Karpas-422 (cell line): ENCODE measurements at regions not wholly inside any gene's neighbourhood (a gene's known extent, or its start where the extent isn't known, plus 50 kb on each side); places are given as distances from the start of the nearest gene placed in this dataset.

ENCODE experiments used
- DNase-seq: peaks from one replicate; pipeline ENCODE4 v3.0.0-alpha.2; 2015
- H2AFZ ChIP-seq: fragments of 200-600 bp; sonication (generic); 2 replicates; pipeline ENCODE4 v1.6.1; 2014; ENCODE audit warnings: antibody characterized with exemption, low read length, mixed read lengths
- H3K27ac ChIP-seq: fragments of 200-600 bp; sonication (generic); 2 replicates; pipeline ENCODE4 v1.5.1; 2014; ENCODE audit warnings: mild to moderate bottlenecking, low read length, moderate library complexity
- H3K27me3 ChIP-seq: fragments of 200-600 bp; sonication (generic); 2 replicates; pipeline ENCODE4 v1.6.1; 2014; ENCODE audit warnings: low read length, mixed read lengths
- H3K36me3 ChIP-seq: fragments of 200-600 bp; sonication (generic); 2 replicates; pipeline ENCODE4 v1.6.1; 2014; ENCODE audit warnings: low read length, mixed read lengths; ENCODE audit not compliant: insufficient read depth
- H3K4me1 ChIP-seq: fragments of 200-600 bp; sonication (generic); 2 replicates; pipeline ENCODE4 v1.6.1; 2014; ENCODE audit warnings: mild to moderate bottlenecking, low read length, mixed read lengths
- H3K4me2 ChIP-seq: fragments of 200-600 bp; sonication (generic); 2 replicates; pipeline ENCODE4 v1.6.1; 2014; ENCODE audit warnings: low read length, low read depth, mild to moderate bottlenecking; ENCODE audit not compliant: poor library complexity, severe bottlenecking
- H3K4me3 ChIP-seq: fragments of 200-600 bp; sonication (generic); 2 replicates; pipeline ENCODE4 v1.5.1; 2014; ENCODE audit warnings: mild to moderate bottlenecking, antibody characterized with exemption, low read length, mixed read lengths
- H3K79me2 ChIP-seq: fragments of 200-600 bp; sonication (generic); 2 replicates; pipeline ENCODE4 v1.6.1; 2014; ENCODE audit warnings: mild to moderate bottlenecking, low read length, mixed read lengths
- H3K9ac ChIP-seq: fragments of 200-600 bp; sonication (generic); 2 replicates; pipeline ENCODE4 v1.6.0; 2014; ENCODE audit warnings: low read length
- H3K9me2 ChIP-seq: fragments of 200-600 bp; sonication (generic), shearing (Covaris generic); replicated peaks from 2 replicates; pipeline ENCODE4 v1.6.0; 2014; ENCODE audit warnings: mild to moderate bottlenecking, low read length, moderate library complexity; ENCODE audit not compliant: insufficient read depth
- H3K9me3 ChIP-seq: fragments of 300-700, 200-600 bp; sonication (generic); 2 replicates; pipeline ENCODE4 v1.6.1; 2014; ENCODE audit warnings: low read length, mixed read lengths
- H4K20me1 ChIP-seq: fragments of 200-600 bp; sonication (generic); 2 replicates; pipeline ENCODE4 v1.6.1; 2014; ENCODE audit warnings: mild to moderate bottlenecking, antibody characterized with exemption, low read length, low read depth; ENCODE audit not compliant: insufficient read depth

GRCh38 chr9:27990524-27990923 is 417.2 kb upstream of the C9orf72 start:
- Histone ChIP-seq H3K9me3 (no peaks in the 10 kb centered on the region), H3K4me1 (no peaks in the 10 kb centered on the region), H2AFZ (no peak overlapping the region), H3K9me2 (no peaks in the 10 kb centered on the region; the same call in 1 of the 2 replicates), H3K9ac (no peak overlapping the region), H4K20me1 (no peaks in the 10 kb centered on the region), H3K79me2 (no peaks in the 10 kb centered on the region), H3K4me3 (no peak overlapping the region), H3K36me3 (no peaks in the 10 kb centered on the region), H3K4me2 (no peak overlapping the region), H3K27ac (no peak overlapping the region), H3K27me3 (no peaks in the 10 kb centered on the region)
- DNase-seq = no peak

- Histone ChIP-seq H3K4me3 (no peak overlapping the region), H3K36me3 (no peaks in the 10 kb centered on the region), H3K9ac (no peak overlapping the region), H3K27ac (no peak overlapping the region), H3K4me2 (no peak overlapping the region), H3K79me2 (no peaks in the 10 kb centered on the region), H3K9me3 (no peaks in the 10 kb centered on the region; the same call in 1 of the 2 replicates), H2AFZ (no peak overlapping the region), H3K4me1 (no peaks in the 10 kb centered on the region), H3K9me2 (no peaks in the 10 kb centered on the region; the same call in 1 of the 2 replicates), H3K27me3 (no peaks in the 10 kb centered on the region), H4K20me1 (no peaks in the 10 kb centered on the region)
- DNase-seq = no peak
Measured at GRCh38 chr9:27991221-27991620, 417.9 kb upstream of the C9orf72 start.

GRCh38 chr9:28001096-28001495 is 427.8 kb upstream of the C9orf72 start:
- no peaks in the 10 kb centered on the region for H4K20me1 ChIP-seq
- no peaks in the 10 kb centered on the region for H3K27me3 ChIP-seq
- H3K9me2 ChIP-seq = no peaks in the 10 kb centered on the region
- H3K4me2 ChIP-seq = no peak overlapping the region
- H3K4me1 ChIP-seq = no peaks in the 10 kb centered on the region
- H3K4me3 ChIP-seq = no peak overlapping the region
- H3K9ac ChIP-seq = no peak overlapping the region
- H3K79me2 ChIP-seq = no peaks in the 10 kb centered on the region
- no peaks in the 10 kb centered on the region for H3K36me3 ChIP-seq
- H2AFZ ChIP-seq = no peak overlapping the region
- peaks cover 3% of the 10 kb centered on the region; the same call in 1 of the 2 replicates for H3K9me3 ChIP-seq
- H3K27ac ChIP-seq = no peak overlapping the region
- DNase-seq = no peak

- Histone ChIP-seq H3K36me3 (no peaks in the 10 kb centered on the region), H3K27me3 (no peaks in the 10 kb centered on the region), H3K9me2 (no peaks in the 10 kb centered on the region), H3K4me2 (no peak overlapping the region), H3K9me3 (peaks cover 3% of the 10 kb centered on the region; the same call in 1 of the 2 replicates), H2AFZ (no peak overlapping the region), H4K20me1 (no peaks in the 10 kb centered on the region), H3K27ac (no peak overlapping the region), H3K4me3 (no peak overlapping the region), H3K79me2 (no peaks in the 10 kb centered on the region), H3K4me1 (no peaks in the 10 kb centered on the region), H3K9ac (no peak overlapping the region)
- DNase-seq = no peak
Measured at GRCh38 chr9:28004900-28005299, 431.6 kb upstream of the C9orf72 start.

GRCh38 chr9:28005779-28006178 is 432.5 kb upstream of the C9orf72 start:
- H3K9ac ChIP-seq = no peak overlapping the region
- no peaks in the 10 kb centered on the region for H4K20me1 ChIP-seq
- H3K9me3 ChIP-seq = peaks cover 3% of the 10 kb centered on the region; the same call in 1 of the 2 replicates
- H2AFZ ChIP-seq = no peak overlapping the region
- H3K4me2 ChIP-seq = no peak overlapping the region
- H3K79me2 ChIP-seq = no peaks in the 10 kb centered on the region
- no peaks in the 10 kb centered on the region for H3K4me1 ChIP-seq
- DNase-seq = no peak
- H3K27ac ChIP-seq = no peak overlapping the region
- no peaks in the 10 kb centered on the region for H3K36me3 ChIP-seq
- H3K4me3 ChIP-seq = no peak overlapping the region
- no peaks in the 10 kb centered on the region for H3K9me2 ChIP-seq
- no peaks in the 10 kb centered on the region for H3K27me3 ChIP-seq

GRCh38 chr9:28007097-28007817 is 434.0 kb upstream of the C9orf72 start:
- no peaks in the 10 kb centered on the region for H3K4me1 ChIP-seq
- H3K4me2 ChIP-seq = no peak overlapping the region
- H3K4me3 ChIP-seq = no peak overlapping the region
- no peak overlapping the region for H3K9ac ChIP-seq
- H3K27me3 ChIP-seq = no peaks in the 10 kb centered on the region
- H3K9me2 ChIP-seq = no peaks in the 10 kb centered on the region
- H3K36me3 ChIP-seq = no peaks in the 10 kb centered on the region
- peaks cover 3% of the 10 kb centered on the region; the same call in 1 of the 2 replicates for H3K9me3 ChIP-seq
- no peaks in the 10 kb centered on the region for H4K20me1 ChIP-seq
- no peak overlapping the region for H2AFZ ChIP-seq
- no peak for DNase-seq
- H3K27ac ChIP-seq = no peak overlapping the region
- no peaks in the 10 kb centered on the region for H3K79me2 ChIP-seq

- Histone ChIP-seq H3K4me1 (no peaks in the 10 kb centered on the region), H3K27me3 (0 out of 2 replicates have a peak, but pooled peaks cover 2% of the 10 kb centered on the region), H3K79me2 (no peaks in the 10 kb centered on the region), H3K36me3 (no peaks in the 10 kb centered on the region), H3K9me2 (no peaks in the 10 kb centered on the region), H3K27ac (no peak overlapping the region), H3K9me3 (no peaks in the 10 kb centered on the region), H3K4me2 (no peak overlapping the region), H4K20me1 (no peaks in the 10 kb centered on the region), H3K4me3 (no peak overlapping the region), H3K9ac (no peak overlapping the region), H2AFZ (no peak overlapping the region)
- DNase-seq = no peak
Measured at GRCh38 chr9:28014212-28014611, 440.9 kb upstream of the C9orf72 start.

GRCh38 chr9:28024676-28025075 is 451.4 kb upstream of the C9orf72 start:
- Histone ChIP-seq H3K9me2 (no peaks in the 10 kb centered on the region), H3K9ac (no peak overlapping the region), H3K4me2 (no peak overlapping the region), H2AFZ (no peak overlapping the region), H3K9me3 (no peaks in the 10 kb centered on the region), H3K27me3 (no peaks in the 10 kb centered on the region), H4K20me1 (no peaks in the 10 kb centered on the region), H3K4me3 (no peak overlapping the region), H3K4me1 (no peaks in the 10 kb centered on the region), H3K27ac (no peak overlapping the region), H3K36me3 (no peaks in the 10 kb centered on the region), H3K79me2 (no peaks in the 10 kb centered on the region)
- no peak for DNase-seq
